Mesenchymal stem cell (in vitro differentiated cells and primary cell): ENCODE measurements at regions not wholly inside any gene's neighbourhood (a gene's known extent, or its start where the extent isn't known, plus 50 kb on each side); places are given as distances from the start of the nearest gene placed in this dataset.

Experiments used
- DNase-seq: peaks from one replicate; pipeline ENCODE4 v3.0.0-alpha.2; 2013
- H2AFZ ChIP-seq: one replicate; pipeline ENCODE4 v1.6.1; 2013; ENCODE audit warnings: low read depth, mild to moderate bottlenecking, control low read depth, inconsistent platforms, low read length, moderate library complexity
- H2AK5ac ChIP-seq: 2 replicates; pipeline ENCODE4 v1.6.1; 2013; ENCODE audit warnings: low read length, moderate library complexity, mild to moderate bottlenecking, inconsistent platforms; ENCODE audit not compliant: severe bottlenecking
- H2BK120ac ChIP-seq: one replicate; pipeline ENCODE4 v1.6.1; 2013; ENCODE audit warnings: low read depth, mild to moderate bottlenecking, inconsistent platforms, low read length, moderate library complexity
- H2BK12ac ChIP-seq, 2 experiments: one replicate each; pipeline ENCODE4 v1.6.1; 2013; ENCODE audit warnings: inconsistent platforms in 2 of 2, low read length in 2 of 2, mild to moderate bottlenecking in 2 of 2, moderate library complexity in 2 of 2, control low read depth in 1 of 2
- H2BK15ac ChIP-seq: one replicate; pipeline ENCODE4 v1.6.1; 2013; ENCODE audit warnings: mild to moderate bottlenecking, low read depth, inconsistent platforms; ENCODE audit not compliant: poor library complexity, severe bottlenecking
- H2BK5ac ChIP-seq: 2 replicates; pipeline ENCODE4 v1.6.1; 2013; ENCODE audit warnings: low read depth, mild to moderate bottlenecking, low read length, control low read depth, inconsistent platforms; ENCODE audit not compliant: poor library complexity, severe bottlenecking
- H3K14ac ChIP-seq, 2 experiments: one replicate each; pipeline ENCODE4 v1.6.1; 2013; ENCODE audit warnings: inconsistent platforms in 2 of 2, low read length in 2 of 2, control low read depth in 1 of 2, mild to moderate bottlenecking in 1 of 2, moderate library complexity in 1 of 2
- H3K18ac ChIP-seq, 2 experiments: one replicate each; pipeline ENCODE4 v1.6.1; 2013; ENCODE audit warnings: inconsistent platforms in 2 of 2, low read length in 2 of 2, control low read depth in 1 of 2, low read depth in 1 of 2, mild to moderate bottlenecking in 1 of 2
- H3K23ac ChIP-seq, 2 experiments: one replicate each; pipeline ENCODE4 v1.6.1; 2013; ENCODE audit warnings: inconsistent platforms in 2 of 2, low read length in 2 of 2, mild to moderate bottlenecking in 2 of 2, moderate library complexity in 2 of 2, control low read depth in 1 of 2
- H3K27ac ChIP-seq: 2 replicates; pipeline ENCODE4 v1.5.1; 2013; ENCODE audit warnings: mild to moderate bottlenecking, moderate library complexity, low read length, control low read depth, inconsistent platforms; ENCODE audit not compliant: poor library complexity, severe bottlenecking
- H3K27me3 ChIP-seq, 2 experiments: 2 replicates each; pipeline versions ENCODE4 v1.6.1 to v1.7.0; 2013; ENCODE audit warnings: low read length in 2 of 2, mild to moderate bottlenecking in 2 of 2, moderate library complexity in 2 of 2, control low read depth in 1 of 2, inconsistent platforms in 1 of 2; ENCODE audit not compliant: control insufficient read depth in 1 of 2, insufficient read depth in 1 of 2
- H3K36me3 ChIP-seq, 2 experiments: 2 replicates each; pipeline versions ENCODE4 v1.6.1 to v1.7.0; 2013; ENCODE audit warnings: low read length in 2 of 2, control low read depth in 1 of 2, inconsistent platforms in 1 of 2, low read depth in 1 of 2, mild to moderate bottlenecking in 1 of 2; ENCODE audit not compliant: insufficient read depth in 2 of 2, control insufficient read depth in 1 of 2
- H3K4ac ChIP-seq, 2 experiments: one replicate each; pipeline ENCODE4 v1.6.1; 2013; ENCODE audit warnings: inconsistent platforms in 2 of 2, low read length in 2 of 2, mild to moderate bottlenecking in 2 of 2, moderate library complexity in 2 of 2, control low read depth in 1 of 2, low read depth in 1 of 2
- H3K4me1 ChIP-seq: 2 replicates; pipeline ENCODE4 v1.6.1; 2013; ENCODE audit warnings: low read depth, low read length, control low read depth; ENCODE audit not compliant: control insufficient read depth, insufficient read depth
- H3K4me2 ChIP-seq: 2 replicates; pipeline ENCODE4 v1.6.1; 2013; ENCODE audit warnings: low read length, mild to moderate bottlenecking, inconsistent platforms; ENCODE audit not compliant: poor library complexity, severe bottlenecking
- H3K4me3 ChIP-seq, 2 experiments: 2 replicates each; pipeline versions ENCODE4 v1.5.1 to v1.7.0; 2013; ENCODE audit warnings: low read length in 2 of 2, mild to moderate bottlenecking in 2 of 2, control low read depth in 1 of 2, low read depth in 1 of 2; ENCODE audit not compliant: insufficient read depth in 1 of 2
- H3K79me1 ChIP-seq: replicated peaks from 2 replicates; pipeline ENCODE4 v1.6.1; 2013; ENCODE audit warnings: mild to moderate bottlenecking, control low read depth, low read length, inconsistent platforms; ENCODE audit not compliant: poor library complexity, severe bottlenecking
- H3K9ac ChIP-seq: 2 replicates; pipeline ENCODE4 v1.7.0; 2013; ENCODE audit warnings: mild to moderate bottlenecking, low read length, moderate library complexity
- H3K9me3 ChIP-seq: 2 replicates; pipeline ENCODE4 v1.7.0; 2013; ENCODE audit warnings: mild to moderate bottlenecking, low read length; ENCODE audit not compliant: control insufficient read depth
- H4K8ac ChIP-seq: one replicate; pipeline ENCODE4 v1.6.1; 2013; ENCODE audit warnings: inconsistent platforms, mild to moderate bottlenecking, low read length, moderate library complexity
- H4K91ac ChIP-seq: one replicate; pipeline ENCODE4 v1.6.1; 2013; ENCODE audit warnings: mild to moderate bottlenecking, low read length, inconsistent platforms
- WGBS: methylation state at CpG from one replicate; pipeline ENCODE4 v1.1.7; 2013; ENCODE audit warnings: mixed read lengths; 5-methylcytosine and 5-hydroxymethylcytosine counted together

DNA sequence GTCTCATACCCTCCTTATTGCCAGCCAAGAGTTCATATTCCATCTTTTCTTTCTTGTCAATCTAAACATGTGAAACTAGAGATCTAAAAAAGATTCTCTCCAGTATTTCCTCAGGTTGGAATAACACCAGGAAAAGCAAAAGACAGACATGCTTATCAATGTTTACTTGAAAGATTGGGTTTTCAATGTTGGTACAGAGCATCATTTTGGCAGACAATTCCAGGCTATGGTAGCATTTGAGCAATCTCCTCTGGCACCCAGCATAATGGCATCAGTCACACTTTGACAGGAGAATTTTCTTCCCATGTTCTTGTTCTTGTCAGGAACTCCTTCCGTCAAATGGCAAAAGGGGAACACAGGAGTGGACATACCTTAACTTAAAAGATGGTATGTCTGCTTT lies 61.0 kb upstream of the RARB start:
- no peak for DNase-seq

DNA sequence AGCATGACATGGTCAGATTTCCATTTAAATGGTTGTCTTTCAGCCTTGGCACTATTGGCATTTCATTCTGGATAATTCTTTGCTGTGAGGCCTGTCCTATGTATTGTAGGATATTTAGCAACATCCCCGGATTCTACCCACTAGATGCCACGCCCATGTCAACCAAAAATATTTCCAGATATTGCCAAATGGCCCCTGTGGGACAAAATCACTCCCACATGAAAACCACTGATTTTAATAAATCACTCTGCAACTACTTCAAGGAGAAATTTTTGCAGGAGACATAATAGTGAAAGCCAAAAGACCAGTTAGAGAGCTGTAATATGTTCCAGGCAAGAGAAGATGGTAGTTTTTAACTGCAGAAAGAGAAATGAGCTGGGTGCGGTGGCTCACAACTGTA lies 55.9 kb upstream of the RARB start:
- Histone ChIP-seq H2AK5ac (no peak overlapping the region), H3K4me2 (no peak overlapping the region), H2AFZ (no peak overlapping the region), H2BK15ac (no peak overlapping the region), H2BK120ac (no peak overlapping the region), H4K91ac (no peak overlapping the region), H3K14ac (no peak overlapping the region), H3K9me3 (no peaks in the 10 kb centered on the region), H3K18ac (no peak overlapping the region), H4K8ac (peak overlapping the region; percentile 23), H3K27ac (no peak overlapping the region), H2BK5ac (no peak overlapping the region), H3K4me3 (no peak overlapping the region), H3K4ac (no peak overlapping the region), H3K4me1 (no peaks in the 10 kb centered on the region), H3K79me1 (no peaks in the 10 kb centered on the region), H3K27me3 (peaks cover 0 to 56% of the 10 kb centered on the region in 2 experiments), H3K36me3 (no peaks in the 10 kb centered on the region), H3K23ac (no peak overlapping the region), H2BK12ac (no peak overlapping the region), H3K9ac (no peak overlapping the region)
- WGBS, result 87% methylated on average over 3 of the region's 3 CpGs
- no peak for DNase-seq

More for the DNA sequence above, 61.0 kb upstream of the RARB start:
- no peak overlapping the region for H3K4me3 ChIP-seq
- no peak overlapping the region for H2BK5ac ChIP-seq
- H3K14ac ChIP-seq, result no peak overlapping the region
- H3K4me1 ChIP-seq, result no peaks in the 10 kb centered on the region
- WGBS, result 100% methylated on average over 1 of the region's 1 CpG
- no peaks in the 10 kb centered on the region for H3K79me1 ChIP-seq
- no peak overlapping the region for H3K9ac ChIP-seq
- no peak overlapping the region for H3K4me2 ChIP-seq
- H4K91ac ChIP-seq, result no peak overlapping the region
- H2BK120ac ChIP-seq, result no peak overlapping the region
- peak overlapping the region in 1 of 2 experiments; percentile 33 for H3K18ac ChIP-seq
- H3K27me3 ChIP-seq, result peaks cover 0 to 18% of the 10 kb centered on the region in 2 experiments
- H3K4ac ChIP-seq, result no peak overlapping the region
- no peak overlapping the region for H3K27ac ChIP-seq
- H2BK12ac ChIP-seq, result no peak overlapping the region
- H3K23ac ChIP-seq, result no peak overlapping the region
- H2AK5ac ChIP-seq, result no peak overlapping the region
- no peaks in the 10 kb centered on the region for H3K9me3 ChIP-seq
- H2AFZ ChIP-seq, result no peak overlapping the region
- H3K36me3 ChIP-seq, result no peaks in the 10 kb centered on the region
- no peak overlapping the region for H2BK15ac ChIP-seq
- H4K8ac ChIP-seq, result no peak overlapping the region

DNA sequence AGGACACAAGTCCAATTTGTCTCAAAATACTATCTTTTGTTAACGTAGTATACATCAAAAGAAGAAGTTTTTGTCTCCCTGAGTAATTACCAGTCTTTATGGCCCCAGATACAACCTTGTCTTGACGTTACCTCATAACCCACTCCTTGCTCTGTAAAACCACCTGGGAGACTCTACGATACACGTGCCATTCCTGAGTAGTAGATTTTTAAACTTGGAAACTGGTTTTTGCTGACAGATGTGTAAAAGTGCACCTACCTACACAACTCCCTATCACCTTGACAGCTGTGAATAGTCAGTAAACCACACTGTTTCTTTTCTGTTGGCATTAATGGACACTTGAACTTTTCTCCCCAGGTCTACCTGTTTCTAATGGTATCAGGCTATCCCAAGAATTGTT lies 51.7 kb upstream of the RARB start:
- Histone ChIP-seq H3K27me3 (peaks cover 0 to 81% of the 10 kb centered on the region in 2 experiments), H3K27ac (no peak overlapping the region), H3K4me1 (no peaks in the 10 kb centered on the region), H3K23ac (no peak overlapping the region), H3K79me1 (no peaks in the 10 kb centered on the region), H3K18ac (peak overlapping the region in 1 of 2 experiments; percentile 8), H3K4me3 (no peak overlapping the region), H2BK15ac (no peak overlapping the region), H2BK12ac (peak overlapping the region in 1 of 2 experiments; percentile 60), H2BK120ac (no peak overlapping the region), H2AFZ (no peak overlapping the region), H3K4me2 (no peak overlapping the region), H3K9ac (no peak overlapping the region), H2BK5ac (no peak overlapping the region), H2AK5ac (no peak overlapping the region), H4K91ac (no peak overlapping the region), H3K4ac (peak overlapping the region in 1 of 2 experiments; percentile 43), H3K9me3 (no peaks in the 10 kb centered on the region), H3K36me3 (no peaks in the 10 kb centered on the region), H4K8ac (no peak overlapping the region), H3K14ac (no peak overlapping the region)
- 63% methylated on average over 4 of the region's 4 CpGs for WGBS
- no peak for DNase-seq

DNA sequence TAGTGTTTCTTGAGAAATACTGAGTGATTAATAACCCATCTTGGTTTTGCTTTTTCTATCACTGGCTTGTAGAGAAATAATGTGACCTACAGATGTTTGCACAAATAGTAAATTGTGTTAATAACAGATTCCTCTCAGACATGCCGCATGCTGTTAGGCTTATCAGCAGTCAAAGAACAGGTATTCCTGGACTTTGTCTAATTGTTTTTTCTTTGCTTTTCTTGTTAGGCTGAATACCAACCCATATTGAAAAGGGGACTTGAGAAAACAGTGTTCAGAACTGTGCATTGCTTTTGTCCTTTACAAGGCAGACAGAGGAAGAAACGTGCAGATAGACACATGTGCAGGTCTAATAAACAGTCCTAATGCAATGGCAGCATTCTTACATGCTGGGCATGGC lies 51.0 kb upstream of the RARB start:
- Histone ChIP-seq H3K9me3 (no peaks in the 10 kb centered on the region), H3K9ac (no peak overlapping the region), H3K27me3 (peaks cover 0 to 87% of the 10 kb centered on the region in 2 experiments), H3K4me2 (no peak overlapping the region), H3K79me1 (no peaks in the 10 kb centered on the region), H4K8ac (no peak overlapping the region), H2AK5ac (no peak overlapping the region), H3K14ac (no peak overlapping the region), H3K23ac (no peak overlapping the region), H2BK5ac (no peak overlapping the region), H3K4me1 (no peaks in the 10 kb centered on the region), H2BK15ac (no peak overlapping the region), H4K91ac (no peak overlapping the region), H3K4ac (no peak overlapping the region), H2BK12ac (no peak overlapping the region), H3K27ac (no peak overlapping the region), H3K36me3 (no peaks in the 10 kb centered on the region), H3K18ac (peak overlapping the region; percentile 43 to 45), H2AFZ (no peak overlapping the region), H3K4me3 (no peak overlapping the region), H2BK120ac (no peak overlapping the region)
- no peak for DNase-seq
- WGBS, result 66% methylated on average over 2 of the region's 2 CpGs
